Activated CD4-positive, alpha-beta T cell treated with anti-CD3 and anti-CD28 coated beads, Interleukin-2, amount 10 ng/mL, durations not matched to agents 7 days and 5 days (primary cell): ENCODE measurements at regions not wholly inside any gene's neighbourhood (a gene's known extent, or its start where the extent isn't known, plus 50 kb on each side); places are given as distances from the start of the nearest gene placed in this dataset.

Experiments
- CTCF ChIA-PET: fragments of 350-600 bp; sonication (Branson Sonifier 250); formaldehyde crosslinking; loops from one replicate; lab custom pipeline; 2021; ENCODE audit warnings: antibody characterized with exemption; lab: Charles Lee
- POLR2A ChIA-PET: fragments of 350-600 bp; sonication (Branson Sonifier 250); formaldehyde crosslinking; loops from one replicate; lab custom pipeline; 2021; ENCODE audit warnings: antibody characterized with exemption; lab: Charles Lee
- DNase-seq: peaks from one replicate; pipeline ENCODE4 v3.0.0-alpha.2; 2020
- H3K27ac Mint-ChIP-seq: one replicate; pipeline ENCODE4 v1.8.0; 2021; ENCODE audit warnings: mild to moderate bottlenecking, moderate library complexity, mixed read lengths
- H3K27me3 Mint-ChIP-seq: one replicate; pipeline ENCODE4 v1.8.0; 2021; ENCODE audit warnings: mixed read lengths
- H3K36me3 Mint-ChIP-seq: one replicate; pipeline ENCODE4 v1.8.0; 2021; ENCODE audit warnings: low read depth, mixed read lengths
- H3K4me1 Mint-ChIP-seq: one replicate; pipeline ENCODE4 v1.8.0; 2021; ENCODE audit warnings: mixed read lengths
- H3K4me3 Mint-ChIP-seq: one replicate; pipeline ENCODE4 v1.8.0; 2021; ENCODE audit warnings: mild to moderate bottlenecking, moderate library complexity, mixed read lengths
- H3K9me3 Mint-ChIP-seq: one replicate; pipeline ENCODE4 v1.8.0; 2021; ENCODE audit warnings: mixed read lengths

DNA sequence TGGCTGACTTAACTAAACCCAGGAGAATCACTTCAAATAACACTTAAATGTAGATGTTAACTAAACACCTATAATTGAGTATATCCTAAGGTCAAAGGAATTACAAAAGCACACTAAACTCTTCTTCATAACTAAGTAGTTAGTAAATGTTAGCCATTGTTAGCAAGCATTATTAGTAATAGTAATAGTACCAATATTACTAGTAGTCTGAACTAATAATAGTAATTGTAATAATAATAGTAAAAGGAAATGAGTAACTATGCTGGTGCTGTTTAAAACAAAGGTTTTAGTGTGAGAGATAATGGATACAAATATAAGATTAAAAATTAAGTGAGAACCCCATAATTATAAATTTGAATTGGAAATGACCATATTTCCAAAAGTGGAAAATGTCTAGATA lies 641.9 kb upstream of the RORB start:
- Mint-ChIP-seq H3K9me3 (no peaks in the 10 kb centered on the region), H3K27me3 (no peaks in the 10 kb centered on the region), H3K36me3 (no peaks in the 10 kb centered on the region), H3K4me1 (no peaks in the 10 kb centered on the region), H3K27ac (no peak overlapping the region), H3K4me3 (no peak overlapping the region)
- DNase-seq = no peak
- ChIA-PET CTCF (no interaction called here), POLR2A (no interaction called here)

DNA sequence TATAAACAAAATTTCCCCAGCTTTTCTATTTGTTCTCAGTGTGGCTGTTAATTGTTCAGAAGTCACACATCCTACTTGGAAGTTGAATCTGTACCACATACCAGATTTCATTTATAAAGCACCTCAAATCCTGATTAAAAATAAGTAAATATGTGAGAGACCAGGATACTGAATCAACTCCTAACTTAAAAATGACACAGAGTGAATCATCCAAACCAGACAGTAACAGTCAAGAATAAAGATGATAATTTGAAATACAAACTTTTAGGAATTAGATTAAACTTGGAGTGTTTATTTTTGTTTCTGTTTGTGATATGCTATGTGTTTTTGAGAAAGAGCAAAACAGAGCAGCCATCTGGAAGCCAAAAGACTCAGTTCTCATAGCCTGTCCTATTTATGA lies 633.2 kb upstream of the RORB start:
- CTCF ChIA-PET = interaction anchor here (0.6 kb wide), 1 partner anchor 471 kb away, joined by 3 read pairs; no protein-coding TSS in a partner anchor

DNA sequence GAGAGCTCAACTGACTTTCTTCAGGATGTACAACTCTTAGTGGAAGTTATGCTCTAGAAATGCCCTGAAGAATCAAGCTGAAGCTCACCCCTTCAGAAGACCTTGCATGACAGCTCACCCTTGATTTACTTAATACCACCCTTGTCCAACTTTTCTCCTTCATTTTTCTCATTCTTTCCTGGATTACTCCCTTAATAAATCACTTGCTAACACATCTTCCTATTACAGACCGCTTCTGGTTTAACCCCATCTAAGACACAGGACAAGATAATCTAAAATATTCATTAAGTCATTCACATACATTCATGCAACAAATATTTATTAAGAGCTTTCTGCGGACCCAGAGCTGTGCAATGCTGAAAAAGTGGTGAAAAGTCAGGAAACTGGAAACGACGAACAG lies 630.7 kb upstream of the RORB start:
- no peak for DNase-seq
- ChIA-PET CTCF (interaction anchor here (0.6 kb wide), 2 partner anchors 287 to 1456 kb away, joined by 3 read pairs; no protein-coding TSS in a partner anchor), POLR2A (no interaction called here)
- Mint-ChIP-seq H3K4me3 (no peak overlapping the region), H3K27ac (no peak overlapping the region), H3K27me3 (no peaks in the 10 kb centered on the region), H3K9me3 (no peaks in the 10 kb centered on the region), H3K36me3 (no peaks in the 10 kb centered on the region), H3K4me1 (no peaks in the 10 kb centered on the region)

More for the DNA sequence above, 633.2 kb upstream of the RORB start:
- Mint-ChIP-seq H3K36me3 (no peaks in the 10 kb centered on the region), H3K4me3 (no peak overlapping the region), H3K27me3 (no peaks in the 10 kb centered on the region), H3K27ac (no peak overlapping the region), H3K9me3 (no peaks in the 10 kb centered on the region), H3K4me1 (no peaks in the 10 kb centered on the region)
- POLR2A ChIA-PET = no interaction called here
- DNase-seq = no peak

DNA sequence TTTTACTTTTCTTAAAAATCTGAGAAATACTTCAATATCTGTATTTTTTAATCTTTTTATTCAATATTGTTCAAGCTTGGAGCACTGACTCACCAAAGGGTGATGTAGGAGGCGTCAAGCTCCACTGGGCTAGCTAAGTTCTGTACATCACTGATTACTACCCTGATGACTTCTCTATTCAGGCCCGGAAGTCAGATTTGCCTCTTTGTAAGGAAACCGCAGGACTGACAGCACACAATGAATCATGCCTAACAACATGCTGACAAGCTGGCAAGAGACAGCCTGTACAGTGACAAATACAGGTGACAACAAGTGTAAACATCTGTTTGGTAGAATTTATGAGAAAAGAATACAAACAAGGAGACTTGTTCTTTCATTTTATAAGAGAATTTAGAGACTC lies 627.9 kb upstream of the RORB start:
- no peaks in the 10 kb centered on the region for H3K4me1 Mint-ChIP-seq
- no peak overlapping the region for H3K4me3 Mint-ChIP-seq
- DNase-seq = peak; percentile 8
- CTCF ChIA-PET = no interaction called here
- H3K27me3 Mint-ChIP-seq = no peaks in the 10 kb centered on the region
- no peaks in the 10 kb centered on the region for H3K9me3 Mint-ChIP-seq
- no peak overlapping the region for H3K27ac Mint-ChIP-seq
- POLR2A ChIA-PET = no interaction called here
- H3K36me3 Mint-ChIP-seq = no peaks in the 10 kb centered on the region

- POLR2A ChIA-PET = no interaction called here
These were observed 625.5 kb upstream of the RORB start for GRCh38 chr9:73871636-73872035.

DNA sequence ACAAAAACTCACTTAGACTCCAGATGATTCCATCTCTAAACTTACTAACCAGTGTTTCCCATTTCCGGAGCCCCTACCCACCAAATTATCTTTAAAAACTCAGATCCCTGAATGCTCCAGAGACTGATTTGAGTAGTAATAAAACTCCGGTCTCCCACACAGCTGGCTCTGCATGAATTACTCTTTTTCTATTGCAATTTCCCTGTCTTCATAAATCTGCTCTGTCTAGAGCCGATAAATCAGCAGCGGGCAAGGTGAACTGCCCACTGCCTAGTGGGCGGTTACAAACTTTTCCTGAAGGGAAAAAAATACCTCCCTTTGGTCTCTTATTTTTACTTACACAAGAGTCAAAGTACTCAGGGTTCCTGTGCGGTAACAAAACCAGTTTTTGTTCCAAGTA lies 624.4 kb upstream of the RORB start:
- ChIA-PET POLR2A (no interaction called here), CTCF (no interaction called here)
- no peak for DNase-seq
- no peaks in the 10 kb centered on the region for H3K4me1 Mint-ChIP-seq
- H3K27ac Mint-ChIP-seq = no peak overlapping the region
- no peak overlapping the region for H3K4me3 Mint-ChIP-seq
- no peaks in the 10 kb centered on the region for H3K27me3 Mint-ChIP-seq
- no peaks in the 10 kb centered on the region for H3K9me3 Mint-ChIP-seq
- H3K36me3 Mint-ChIP-seq = no peaks in the 10 kb centered on the region

More at GRCh38 chr9:73871636-73872035, 625.5 kb upstream of the RORB start:
- no peak for DNase-seq
- H3K9me3 Mint-ChIP-seq = no peaks in the 10 kb centered on the region
- H3K36me3 Mint-ChIP-seq = no peaks in the 10 kb centered on the region
- H3K4me1 Mint-ChIP-seq = no peaks in the 10 kb centered on the region
- no peak overlapping the region for H3K4me3 Mint-ChIP-seq
- H3K27me3 Mint-ChIP-seq = no peaks in the 10 kb centered on the region
- no peak overlapping the region for H3K27ac Mint-ChIP-seq
- CTCF ChIA-PET = no interaction called here

- CTCF ChIA-PET = no interaction called here
- H3K4me1 Mint-ChIP-seq = no peaks in the 10 kb centered on the region
- H3K27me3 Mint-ChIP-seq = no peaks in the 10 kb centered on the region
- H3K36me3 Mint-ChIP-seq = no peaks in the 10 kb centered on the region
- H3K9me3 Mint-ChIP-seq = peaks cover 7% of the 10 kb centered on the region
- DNase-seq = no peak
- H3K4me3 Mint-ChIP-seq = no peak overlapping the region
- POLR2A ChIA-PET = no interaction called here
- H3K27ac Mint-ChIP-seq = no peak overlapping the region
These were observed 617.0 kb upstream of the RORB start for GRCh38 chr9:73880101-73880500.

- Mint-ChIP-seq H3K27me3 (no peaks in the 10 kb centered on the region), H3K9me3 (peaks cover 9% of the 10 kb centered on the region), H3K27ac (no peak overlapping the region)
These were observed 608.1 kb upstream of the RORB start for GRCh38 chr9:73889023-73889422.

GRCh38 chr9:73890685-73891277 lies 606.4 kb upstream of the RORB start:
- no peak overlapping the region for H3K4me3 Mint-ChIP-seq
- no peaks in the 10 kb centered on the region for H3K36me3 Mint-ChIP-seq
- ChIA-PET POLR2A (no interaction called here), CTCF (no interaction called here)
- no peaks in the 10 kb centered on the region for H3K4me1 Mint-ChIP-seq
- no peaks in the 10 kb centered on the region for H3K27me3 Mint-ChIP-seq
- H3K9me3 Mint-ChIP-seq = peaks cover 2% of the 10 kb centered on the region
- H3K27ac Mint-ChIP-seq = no peak overlapping the region
- DNase-seq = no peak

More at GRCh38 chr9:73889023-73889422, 608.1 kb upstream of the RORB start:
- POLR2A ChIA-PET = no interaction called here
- CTCF ChIA-PET = no interaction called here
- DNase-seq = no peak
- Mint-ChIP-seq H3K36me3 (no peaks in the 10 kb centered on the region), H3K4me3 (no peak overlapping the region), H3K4me1 (no peaks in the 10 kb centered on the region)

DNA sequence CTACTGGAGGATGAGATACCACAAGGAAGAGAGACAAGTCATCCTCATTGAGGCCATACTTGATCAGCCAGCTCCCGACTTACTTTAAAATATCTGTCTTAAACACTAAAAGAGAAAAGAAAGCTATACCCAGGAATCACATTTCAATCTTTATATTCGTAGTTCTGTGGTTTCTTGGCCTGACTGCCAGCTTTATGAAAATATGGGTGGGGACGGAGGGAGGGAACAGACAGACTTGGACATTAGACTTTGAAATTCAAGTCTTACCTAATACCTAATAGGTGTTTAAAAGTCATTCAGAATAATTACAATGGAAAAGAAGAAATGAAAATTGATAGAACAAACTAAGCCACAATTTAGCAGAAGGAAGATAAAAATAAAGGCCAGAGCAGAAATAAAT lies 604.8 kb upstream of the RORB start:
- H3K27me3 Mint-ChIP-seq = no peaks in the 10 kb centered on the region
- H3K9me3 Mint-ChIP-seq = peaks cover 2% of the 10 kb centered on the region
- no peak overlapping the region for H3K27ac Mint-ChIP-seq
- DNase-seq = no peak
- ChIA-PET POLR2A (no interaction called here), CTCF (no interaction called here)
- no peaks in the 10 kb centered on the region for H3K36me3 Mint-ChIP-seq
- no peaks in the 10 kb centered on the region for H3K4me1 Mint-ChIP-seq
- no peak overlapping the region for H3K4me3 Mint-ChIP-seq

- ChIA-PET POLR2A (no interaction called here), CTCF (no interaction called here)
- Mint-ChIP-seq H3K4me1 (no peaks in the 10 kb centered on the region), H3K36me3 (no peaks in the 10 kb centered on the region), H3K27ac (no peak overlapping the region), H3K4me3 (no peak overlapping the region), H3K9me3 (no peaks in the 10 kb centered on the region), H3K27me3 (no peaks in the 10 kb centered on the region)
- DNase-seq = no peak
These were observed 603.9 kb upstream of the RORB start for GRCh38 chr9:73893230-73893629.

DNA sequence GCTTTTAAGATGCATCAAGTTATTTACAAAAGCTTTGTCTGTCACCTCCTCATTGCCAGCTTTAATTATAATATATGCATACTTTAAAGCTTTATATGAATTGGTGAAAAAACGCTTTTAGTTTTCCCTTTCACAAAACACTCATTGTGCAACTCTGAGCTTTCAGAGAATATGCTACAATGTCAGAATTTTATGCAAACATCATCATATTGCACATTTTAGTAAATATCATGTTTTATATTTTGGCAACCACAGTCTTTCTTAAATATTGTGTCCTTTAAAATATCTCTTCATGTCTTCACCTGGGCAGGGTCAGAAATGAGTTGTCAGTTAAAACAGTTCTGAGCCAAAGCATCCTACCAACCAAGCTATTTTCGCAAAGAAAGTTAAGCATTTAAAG lies 601.1 kb upstream of the RORB start:
- no peaks in the 10 kb centered on the region for H3K36me3 Mint-ChIP-seq
- H3K4me1 Mint-ChIP-seq = no peaks in the 10 kb centered on the region
- H3K9me3 Mint-ChIP-seq = no peaks in the 10 kb centered on the region
- POLR2A ChIA-PET = no interaction called here
- no peak for DNase-seq
- no peaks in the 10 kb centered on the region for H3K27me3 Mint-ChIP-seq
- H3K27ac Mint-ChIP-seq = no peak overlapping the region
- no peak overlapping the region for H3K4me3 Mint-ChIP-seq
- CTCF ChIA-PET = no interaction called here

- Mint-ChIP-seq H3K36me3 (no peaks in the 10 kb centered on the region), H3K27ac (no peak overlapping the region), H3K4me1 (no peaks in the 10 kb centered on the region), H3K9me3 (no peaks in the 10 kb centered on the region), H3K4me3 (no peak overlapping the region), H3K27me3 (no peaks in the 10 kb centered on the region)
- POLR2A ChIA-PET = no interaction called here
- DNase-seq = no peak
- CTCF ChIA-PET = no interaction called here
These were observed 590.5 kb upstream of the RORB start for GRCh38 chr9:73906671-73907070.

DNA sequence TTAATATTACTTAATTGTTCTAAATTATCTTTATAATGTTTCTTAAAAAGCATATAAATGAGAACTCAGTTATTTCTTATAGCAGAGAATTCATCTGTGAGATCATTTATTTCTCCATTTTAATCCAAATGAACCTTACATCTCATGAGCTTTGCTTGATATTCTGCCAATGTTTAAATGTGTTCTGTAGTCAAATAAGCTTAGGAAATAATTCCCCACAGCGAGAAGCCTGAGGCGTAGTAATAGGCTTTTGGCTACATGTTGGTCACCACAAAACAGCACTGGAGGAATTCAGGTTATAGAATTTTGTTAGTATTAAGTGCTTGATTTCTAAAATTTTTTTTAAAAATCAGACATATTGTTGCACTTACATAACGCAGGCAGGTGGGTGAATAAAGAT lies 585.3 kb upstream of the RORB start:
- Mint-ChIP-seq H3K27ac (no peak overlapping the region), H3K4me1 (no peaks in the 10 kb centered on the region), H3K36me3 (no peaks in the 10 kb centered on the region), H3K4me3 (no peak overlapping the region), H3K9me3 (no peaks in the 10 kb centered on the region), H3K27me3 (no peaks in the 10 kb centered on the region)
- no peak for DNase-seq
- ChIA-PET CTCF (no interaction called here), POLR2A (no interaction called here)
